Endothelial cell of umbilical vein (primary cell): ENCODE measurements at regions not wholly inside any gene's neighbourhood (a gene's known extent, or its start where the extent isn't known, plus 50 kb on each side); places are given as distances from the start of the nearest gene placed in this dataset.

ENCODE experiments used
- CTCF ChIP-seq, 2 donors: IDR thresholded peaks; 1 replicate in 1 of 2; 2 replicates in 1 of 2; pipeline ENCODE4 v1.5.1; 2011; ENCODE audit warnings: low read length in 2 of 2, mild to moderate bottlenecking in 2 of 2, moderate library complexity in 2 of 2, control low read depth in 1 of 2, inconsistent platforms in 1 of 2, low read depth in 1 of 2; ENCODE audit not compliant: insufficient read depth in 1 of 2; ENCODE audit errors: extremely low read depth in 1 of 2
- POLR2AphosphoS5 ChIP-seq: IDR thresholded peaks from 2 replicates; pipeline ENCODE4 v1.6.1; 2012; ENCODE audit warnings: low read depth, mild to moderate bottlenecking, control low read depth, low read length, moderate library complexity; ENCODE audit not compliant: insufficient read depth

GRCh38 chr3:181369637-181370036 is 342.1 kb upstream of the SOX2 start:
- TF ChIP-seq POLR2AphosphoS5 (no peak), CTCF (IDR thresholded peaks at IDR 0.05; ENCODE audit: extremely low read depth in 1 of 2, insufficient read depth in 1 of 2, low read depth in 1 of 2, low read length in 2 of 2) (no peak)
